Neural progenitor cell (in vitro differentiated cells): ENCODE measurements at regions not wholly inside any gene's neighbourhood (a gene's known extent, or its start where the extent isn't known, plus 50 kb on each side); places are given as distances from the start of the nearest gene placed in this dataset.

Source experiments
- DNase-seq: peaks from one replicate; pipeline ENCODE4 v3.0.0-alpha.2; 2016; ENCODE audit warnings: low spot score
- H2AFZ ChIP-seq: fragments of 200-600 bp; sonication (generic); replicated peaks from 2 replicates; pipeline ENCODE4 v1.6.1; 2016; ENCODE audit warnings: antibody characterized with exemption
- H3F3A ChIP-seq: fragments of 200-600 bp; sonication (generic); 2 replicates; pipeline ENCODE4 v1.6.1; 2016; ENCODE audit warnings: antibody characterized with exemption, low read depth
- H3K27ac ChIP-seq: fragments of 200-600 bp; sonication (generic); 2 replicates; pipeline ENCODE4 v1.5.1; 2016; ENCODE audit warnings: mild to moderate bottlenecking
- H3K27me3 ChIP-seq: fragments of 200-600 bp; sonication (generic); 2 replicates; pipeline ENCODE4 v1.6.1; 2016; ENCODE audit warnings: mild to moderate bottlenecking, moderate library complexity
- H3K36me3 ChIP-seq: fragments of 200-600 bp; sonication (generic); 2 replicates; pipeline ENCODE4 v1.5.1; 2016
- H3K4me1 ChIP-seq: fragments of 200-600 bp; sonication (generic); 2 replicates; pipeline ENCODE4 v1.6.1; 2016; ENCODE audit warnings: mixed run types
- H3K4me2 ChIP-seq: fragments of 200-600 bp; sonication (generic); 2 replicates; pipeline ENCODE4 v1.6.1; 2016
- H3K4me3 ChIP-seq: fragments of 200-600 bp; sonication (generic); 2 replicates; pipeline ENCODE4 v1.5.1; 2016
- H3K79me2 ChIP-seq: fragments of 200-600 bp; sonication (generic); 2 replicates; pipeline ENCODE4 v1.6.1; 2016; ENCODE audit warnings: low read depth
- H3K9ac ChIP-seq: fragments of 200-600 bp; sonication (generic); 2 replicates; pipeline ENCODE4 v1.6.1; 2016
- H3K9me3 ChIP-seq: fragments of 200-600 bp; sonication (generic); 2 replicates; pipeline ENCODE4 v1.5.1; 2016; ENCODE audit warnings: low read depth
- H4K20me1 ChIP-seq: fragments of 200-600 bp; sonication (generic); 2 replicates; pipeline ENCODE4 v1.6.1; 2016; ENCODE audit warnings: low read depth
- H3K27ac Mint-ChIP-seq: 3 replicates; pipeline ENCODE4 v1.8.0; 2021; ENCODE audit warnings: mixed read lengths
- H3K27me3 Mint-ChIP-seq: 2 replicates; pipeline ENCODE4 v1.8.0; 2022; ENCODE audit warnings: low read depth, mild to moderate bottlenecking, inconsistent platforms, moderate library complexity, mixed read lengths; ENCODE audit not compliant: insufficient read depth
- H3K36me3 Mint-ChIP-seq: 3 replicates; pipeline ENCODE4 v1.8.0; 2021; ENCODE audit warnings: mixed read lengths
- H3K4me1 Mint-ChIP-seq: 3 replicates; pipeline ENCODE4 v1.8.0; 2021; ENCODE audit warnings: mixed read lengths
- H3K4me3 Mint-ChIP-seq: 3 replicates; pipeline ENCODE4 v1.8.0; 2021; ENCODE audit warnings: mild to moderate bottlenecking, moderate library complexity, mixed read lengths
- H3K9me3 Mint-ChIP-seq: 3 replicates; pipeline ENCODE4 v1.8.0; 2020; ENCODE audit warnings: mixed read lengths
- EZH2 ChIP-seq: fragments of 200-600 bp; sonication (generic); IDR thresholded peaks from 2 replicates; pipeline ENCODE4 v1.6.1; 2017; ENCODE audit warnings: antibody characterized with exemption, mild to moderate bottlenecking, moderate library complexity
- EZH2phosphoT487 ChIP-seq: fragments of 200-600 bp; sonication (generic); IDR thresholded peaks from 2 replicates; pipeline ENCODE4 v1.6.1; 2017; ENCODE audit warnings: antibody characterized with exemption
- TF ChIP-seq, protein P1 (sequence below): fragments of 200-600 bp; sonication (generic); IDR thresholded peaks from 2 replicates; pipeline ENCODE4 v1.5.1; 2017; ENCODE audit warnings: antibody characterized with exemption, mild to moderate bottlenecking

GRCh38 chr17:34858591-34859565 lies 102.4 kb downstream of the CCT6B start:
- Histone ChIP-seq H3K9me3 (no peaks in the 10 kb centered on the region), H3K4me1 (no peaks in the 10 kb centered on the region), H3F3A (no peaks in the 10 kb centered on the region), H3K4me3 (no peak overlapping the region), H2AFZ (no peak overlapping the region), H4K20me1 (no peaks in the 10 kb centered on the region), H3K9ac (no peak overlapping the region), H3K27me3 (no peaks in the 10 kb centered on the region), H3K27ac (no peak overlapping the region), H3K4me2 (no peak overlapping the region), H3K79me2 (no peaks in the 10 kb centered on the region), H3K36me3 (no peaks in the 10 kb centered on the region)
- DNase-seq = no peak
- TF ChIP-seq, protein P1, sequence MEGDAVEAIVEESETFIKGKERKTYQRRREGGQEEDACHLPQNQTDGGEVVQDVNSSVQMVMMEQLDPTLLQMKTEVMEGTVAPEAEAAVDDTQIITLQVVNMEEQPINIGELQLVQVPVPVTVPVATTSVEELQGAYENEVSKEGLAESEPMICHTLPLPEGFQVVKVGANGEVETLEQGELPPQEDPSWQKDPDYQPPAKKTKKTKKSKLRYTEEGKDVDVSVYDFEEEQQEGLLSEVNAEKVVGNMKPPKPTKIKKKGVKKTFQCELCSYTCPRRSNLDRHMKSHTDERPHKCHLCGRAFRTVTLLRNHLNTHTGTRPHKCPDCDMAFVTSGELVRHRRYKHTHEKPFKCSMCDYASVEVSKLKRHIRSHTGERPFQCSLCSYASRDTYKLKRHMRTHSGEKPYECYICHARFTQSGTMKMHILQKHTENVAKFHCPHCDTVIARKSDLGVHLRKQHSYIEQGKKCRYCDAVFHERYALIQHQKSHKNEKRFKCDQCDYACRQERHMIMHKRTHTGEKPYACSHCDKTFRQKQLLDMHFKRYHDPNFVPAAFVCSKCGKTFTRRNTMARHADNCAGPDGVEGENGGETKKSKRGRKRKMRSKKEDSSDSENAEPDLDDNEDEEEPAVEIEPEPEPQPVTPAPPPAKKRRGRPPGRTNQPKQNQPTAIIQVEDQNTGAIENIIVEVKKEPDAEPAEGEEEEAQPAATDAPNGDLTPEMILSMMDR = no peak
- no peak for TF ChIP-seq EZH2
- no peaks in the 10 kb centered on the region for H3K9me3 Mint-ChIP-seq
- H3K27me3 Mint-ChIP-seq = peaks cover 7% of the 10 kb centered on the region
- no peak overlapping the region for H3K4me3 Mint-ChIP-seq
- no peaks in the 10 kb centered on the region for H3K36me3 Mint-ChIP-seq
- H3K4me1 Mint-ChIP-seq = no peaks in the 10 kb centered on the region
- H3K27ac Mint-ChIP-seq = no peak overlapping the region

- Mint-ChIP-seq H3K27ac (no peak overlapping the region), H3K36me3 (no peaks in the 10 kb centered on the region), H3K4me1 (no peaks in the 10 kb centered on the region), H3K27me3 (peaks cover 6% of the 10 kb centered on the region), H3K9me3 (no peaks in the 10 kb centered on the region), H3K4me3 (no peak overlapping the region)
- Histone ChIP-seq H3K27ac (no peak overlapping the region), H3F3A (no peaks in the 10 kb centered on the region), H3K4me2 (no peak overlapping the region), H3K9ac (no peak overlapping the region), H3K9me3 (no peaks in the 10 kb centered on the region), H3K27me3 (no peaks in the 10 kb centered on the region), H3K79me2 (no peaks in the 10 kb centered on the region), H3K4me1 (no peaks in the 10 kb centered on the region), H3K4me3 (no peak overlapping the region), H4K20me1 (no peaks in the 10 kb centered on the region), H2AFZ (no peak overlapping the region), H3K36me3 (no peaks in the 10 kb centered on the region)
- TF ChIP-seq EZH2phosphoT487 (no peak), EZH2 (no peak)
- TF ChIP-seq, protein P1 = no peak
- DNase-seq = no peak
These were observed 107.3 kb downstream of the CCT6B start for GRCh38 chr17:34853924-34854323.

DNA sequence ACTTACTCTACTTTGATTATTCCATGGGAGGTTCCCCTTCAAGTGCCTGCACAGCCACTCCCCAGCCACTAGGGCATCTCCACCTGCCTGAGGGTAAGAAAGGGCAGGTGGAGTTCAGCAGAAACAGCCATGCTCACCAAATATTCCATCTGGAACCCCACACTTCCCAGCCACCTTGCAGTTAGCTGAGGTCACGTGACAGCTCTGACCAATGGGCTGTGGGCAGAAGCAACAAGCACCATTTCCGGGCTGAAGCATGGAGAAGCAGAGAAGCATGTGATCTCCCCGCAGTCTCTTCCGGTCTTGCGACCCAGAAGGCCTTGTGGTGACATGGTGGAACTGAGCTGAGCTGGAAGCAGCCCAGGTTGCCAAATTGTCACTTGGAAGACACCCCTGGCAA lies 108.6 kb downstream of the CCT6B start:
- Histone ChIP-seq H4K20me1 (no peaks in the 10 kb centered on the region), H3F3A (no peaks in the 10 kb centered on the region), H3K36me3 (no peaks in the 10 kb centered on the region), H3K4me3 (no peak overlapping the region), H3K27ac (no peak overlapping the region), H3K4me1 (no peaks in the 10 kb centered on the region), H3K27me3 (no peaks in the 10 kb centered on the region), H2AFZ (no peak overlapping the region), H3K9ac (no peak overlapping the region), H3K79me2 (no peaks in the 10 kb centered on the region), H3K4me2 (no peak overlapping the region), H3K9me3 (no peaks in the 10 kb centered on the region)
- Mint-ChIP-seq H3K4me1 (no peaks in the 10 kb centered on the region), H3K4me3 (no peak overlapping the region), H3K36me3 (no peaks in the 10 kb centered on the region), H3K27me3 (peaks cover 9% of the 10 kb centered on the region), H3K9me3 (no peaks in the 10 kb centered on the region), H3K27ac (no peak overlapping the region)
- TF ChIP-seq EZH2 = no peak
- TF ChIP-seq, protein P1 = peak; percentile 23
- DNase-seq = no peak
